Spleen (tissue), 11 donors: ENCODE measurements at regions not wholly inside any gene's neighbourhood (a gene's known extent, or its start where the extent isn't known, plus 50 kb on each side); places are given as distances from the start of the nearest gene placed in this dataset.

Experiments used
- DNase-seq: peaks from one replicate; pipeline ENCODE4 v3.0.0-alpha.2; 2020
- H3K27ac ChIP-seq, 8 donors: fragments of 200-600 bp; sonication (generic) in 7 of 8; 1 replicate in 4 of 8; 2 replicates in 4 of 8; pipeline versions ENCODE4 v1.5.0 to v1.8.0; 2016 to 2021; ENCODE audit warnings: inconsistent platforms in 4 of 8, mild to moderate bottlenecking in 4 of 8, moderate library complexity in 1 of 8
- H3K27me3 ChIP-seq, 7 donors: fragments of 200-600 bp; sonication (generic) in 6 of 7; replicated peaks in 1 of 7; 1 replicate in 4 of 7; 2 replicates in 3 of 7; pipeline versions ENCODE4 v1.5.0 to v1.8.0; 2016 to 2021; ENCODE audit warnings: inconsistent platforms in 3 of 7, mild to moderate bottlenecking in 1 of 7
- H3K36me3 ChIP-seq, 6 donors: fragments of 200-600 bp; sonication (generic) in 5 of 6; 1 replicate in 4 of 6; 2 replicates in 2 of 6; pipeline versions ENCODE4 v1.5.0 to v1.8.0; 2016 to 2021; ENCODE audit warnings: inconsistent platforms in 2 of 6
- H3K4me1 ChIP-seq, 6 donors: fragments of 200-600 bp; sonication (generic) in 5 of 6; 1 replicate in 3 of 6; 2 replicates in 3 of 6; pipeline versions ENCODE4 v1.5.0 to v1.8.0; 2016 to 2021; ENCODE audit warnings: inconsistent platforms in 3 of 6
- H3K4me3 ChIP-seq, 8 donors: fragments of 200-600 bp; sonication (generic) in 7 of 8; 1 replicate in 4 of 8; 2 replicates in 4 of 8; pipeline versions ENCODE4 v1.5.0 to v1.8.0; 2016 to 2021; ENCODE audit warnings: inconsistent platforms in 4 of 8, mild to moderate bottlenecking in 4 of 8, moderate library complexity in 2 of 8
- H3K9me3 ChIP-seq, 8 donors: fragments of 200-600 bp; sonication (generic) in 7 of 8; 1 replicate in 4 of 8; 2 replicates in 4 of 8; pipeline versions ENCODE4 v1.5.0 to v1.8.0; 2016 to 2021; ENCODE audit warnings: inconsistent platforms in 4 of 8
- POLR2A ChIP-seq, 3 donors: fragments of 450-650 bp; IDR thresholded peaks; one replicate each; pipeline ENCODE4 v1.5.1; 2017; ENCODE audit warnings: antibody characterized with exemption in 3 of 3, mild to moderate bottlenecking in 1 of 3
- POLR2AphosphoS5 ChIP-seq, 3 donors: sonication (generic); formaldehyde crosslinking; IDR thresholded peaks; one replicate each; pipeline ENCODE4 v1.5.1; 2017; ENCODE audit warnings: antibody characterized with exemption in 3 of 3
- WGBS, 5 donors: extraction: QIAGEN DNeasy Blood & Tissue Kit in 3 of 5; methylation state at CpG; one replicate each; pipeline versions ENCODE4 v1.1.5 to v1.1.7; 2013 to 2018; 5-methylcytosine and 5-hydroxymethylcytosine counted together
- intact Hi-C: fragments of 100-400 bp; cut with DNase I; formaldehyde crosslinking; loops from one replicate; pipeline ENCODE4 v1.15.0; 2023; ENCODE audit warnings: low total_unique reads
- TF ChIP-seq, protein P1 (sequence below), 11 experiments: fragments of 200-600 bp in 7 of 11; fragments of 450-650 bp in 4 of 11; sonication (generic) in 4 of 11; IDR thresholded peaks in 8 of 11; conservative IDR thresholded peaks in 3 of 11; 1 replicate in 7 of 11; 2 replicates in 4 of 11; pipeline versions ENCODE4 v1.4.0 to v1.8.0; 2016 to 2021; ENCODE audit warnings: antibody characterized with exemption in 11 of 11, inconsistent platforms in 4 of 11, mild to moderate bottlenecking in 1 of 11
- donor health status: healthy with polysubstance abuse.
- donor health status: DM: no; HTN: no; CAD: no; lungs with moderate emphysema.
- donor health status: DM: no; HTN: no; CAD: no.
- donor health status: Bipolar disorder and iron deficiency.
- donor health status: healthy.
- donor health status: DM: no; HTN: no; CAD: no.
- donor health status: DM: yes; HTN: yes; CAD: no.

DNA sequence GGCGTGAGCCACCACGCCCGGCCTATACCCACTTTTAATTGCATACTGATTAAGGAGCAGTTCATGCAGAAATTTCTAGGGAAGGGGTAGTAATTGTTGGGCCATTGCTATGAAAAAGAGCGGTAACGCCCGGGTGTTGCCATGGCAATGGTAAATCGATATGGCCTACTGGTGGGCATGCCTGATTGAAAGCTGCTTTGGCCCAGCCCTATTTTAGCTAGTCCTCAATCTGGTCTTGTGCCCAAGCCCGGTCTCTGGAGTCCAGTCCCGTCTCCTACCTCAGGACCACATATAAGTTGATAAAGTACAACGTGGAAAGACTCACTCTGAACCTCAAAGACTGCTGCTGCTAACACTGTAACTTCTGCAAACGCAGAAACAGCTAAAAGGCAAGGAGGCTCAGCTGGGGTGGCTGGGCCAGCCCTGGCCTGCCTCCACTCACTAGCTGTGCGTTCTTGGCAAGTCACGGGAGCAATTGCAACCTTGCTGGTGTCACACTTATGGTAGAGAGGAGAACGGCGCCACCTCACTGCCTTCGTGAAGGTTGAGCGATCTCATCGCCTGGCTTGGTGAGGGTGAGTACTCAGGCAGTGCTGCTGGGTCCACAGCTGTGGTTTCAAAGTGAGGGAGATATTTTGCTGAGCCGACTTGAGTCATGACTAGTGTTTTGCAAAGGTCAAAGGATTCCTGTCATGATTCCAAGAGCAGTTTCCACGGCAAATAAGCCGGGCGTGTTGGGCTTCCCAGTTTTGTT, 57.0 kb upstream of the GRPEL1 start:
- TF ChIP-seq, protein P1, sequence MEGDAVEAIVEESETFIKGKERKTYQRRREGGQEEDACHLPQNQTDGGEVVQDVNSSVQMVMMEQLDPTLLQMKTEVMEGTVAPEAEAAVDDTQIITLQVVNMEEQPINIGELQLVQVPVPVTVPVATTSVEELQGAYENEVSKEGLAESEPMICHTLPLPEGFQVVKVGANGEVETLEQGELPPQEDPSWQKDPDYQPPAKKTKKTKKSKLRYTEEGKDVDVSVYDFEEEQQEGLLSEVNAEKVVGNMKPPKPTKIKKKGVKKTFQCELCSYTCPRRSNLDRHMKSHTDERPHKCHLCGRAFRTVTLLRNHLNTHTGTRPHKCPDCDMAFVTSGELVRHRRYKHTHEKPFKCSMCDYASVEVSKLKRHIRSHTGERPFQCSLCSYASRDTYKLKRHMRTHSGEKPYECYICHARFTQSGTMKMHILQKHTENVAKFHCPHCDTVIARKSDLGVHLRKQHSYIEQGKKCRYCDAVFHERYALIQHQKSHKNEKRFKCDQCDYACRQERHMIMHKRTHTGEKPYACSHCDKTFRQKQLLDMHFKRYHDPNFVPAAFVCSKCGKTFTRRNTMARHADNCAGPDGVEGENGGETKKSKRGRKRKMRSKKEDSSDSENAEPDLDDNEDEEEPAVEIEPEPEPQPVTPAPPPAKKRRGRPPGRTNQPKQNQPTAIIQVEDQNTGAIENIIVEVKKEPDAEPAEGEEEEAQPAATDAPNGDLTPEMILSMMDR (IDR thresholded peaks at IDR 0.05 in 8 of 11, conservative IDR thresholded peaks at IDR 0.05 in 3 of 11), result no peak
- no peak for TF ChIP-seq POLR2A (IDR thresholded peaks at IDR 0.05)
- no peak for TF ChIP-seq POLR2AphosphoS5 (IDR thresholded peaks at IDR 0.05)
- intact Hi-C loops, result no loop called here
- H3K27ac ChIP-seq, result peak overlapping the region in 1 of 8 donors; percentile 16
- DNase-seq, result no peak
- no peaks in the 10 kb centered on the region for H3K4me1 ChIP-seq
- no peak overlapping the region for H3K4me3 ChIP-seq
- peaks cover 0 to 21% (median 0%) of the 10 kb centered on the region in 7 donors for H3K27me3 ChIP-seq
- 68 to 78% (median 77%) methylated on average over 22 of the region's 22 CpGs for WGBS, 5 donors
- H3K9me3 ChIP-seq, result no peaks in the 10 kb centered on the region
- no peaks in the 10 kb centered on the region for H3K36me3 ChIP-seq

DNA sequence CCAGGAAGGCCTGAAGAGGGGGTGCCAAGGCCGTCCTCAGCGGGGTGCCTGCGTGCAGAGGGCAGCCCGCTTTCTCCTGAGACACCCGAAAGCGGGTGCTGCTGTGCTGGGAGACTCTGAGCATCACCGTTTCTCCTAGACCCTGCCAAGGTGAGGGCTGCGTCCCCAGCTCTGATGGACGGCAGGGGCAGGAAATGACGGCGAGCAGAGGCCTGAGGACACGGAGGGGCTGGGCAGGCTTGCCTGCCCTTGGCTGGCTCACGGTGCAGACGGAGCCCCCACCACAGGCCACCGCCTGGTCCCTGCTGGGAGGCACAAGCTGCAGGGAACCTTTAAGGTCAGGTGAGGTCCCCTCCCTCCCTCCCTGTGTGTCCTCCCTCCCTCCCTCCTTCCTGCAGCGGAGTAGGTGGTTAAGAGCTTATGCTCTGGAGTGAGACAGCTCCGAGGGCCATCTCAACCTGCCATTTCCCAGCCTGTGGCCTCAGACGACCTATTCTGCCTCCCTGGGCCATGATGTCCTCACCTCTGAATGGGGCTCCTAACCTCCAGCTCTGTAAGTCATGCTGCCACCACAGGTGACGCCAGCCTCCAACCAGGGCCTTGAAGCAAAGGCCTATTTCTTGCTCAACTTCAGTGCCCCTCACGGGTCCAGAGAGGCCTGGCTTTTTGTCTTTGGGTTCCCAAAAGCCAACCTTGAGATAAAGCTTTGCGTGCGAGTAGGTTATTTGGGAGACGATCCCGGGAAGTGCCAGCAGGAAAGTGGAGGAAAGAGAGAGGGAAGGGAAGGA, 54.2 kb upstream of the GRPEL1 start:
- Histone ChIP-seq H3K36me3 (no peaks in the 10 kb centered on the region), H3K27me3 (peaks cover 0 to 30% (median 0%) of the 10 kb centered on the region in 7 donors), H3K9me3 (peaks cover 0 to 10% (median 0%) of the 10 kb centered on the region in 8 donors), H3K4me1 (no peaks in the 10 kb centered on the region), H3K27ac (peak overlapping the region in 1 of 8 donors; percentile 45), H3K4me3 (no peak overlapping the region)
- 64 to 75% (median 67%) methylated on average over 18 to 24 of the region's 24 CpGs for WGBS, 5 donors
- intact Hi-C loops, result no loop called here
- TF ChIP-seq, protein P1 (IDR thresholded peaks at IDR 0.05 in 8 of 11, conservative IDR thresholded peaks at IDR 0.05 in 3 of 11), result no peak
- TF ChIP-seq POLR2A (IDR thresholded peaks at IDR 0.05) (no peak), POLR2AphosphoS5 (IDR thresholded peaks at IDR 0.05) (no peak)
- DNase-seq, result no peak

DNA sequence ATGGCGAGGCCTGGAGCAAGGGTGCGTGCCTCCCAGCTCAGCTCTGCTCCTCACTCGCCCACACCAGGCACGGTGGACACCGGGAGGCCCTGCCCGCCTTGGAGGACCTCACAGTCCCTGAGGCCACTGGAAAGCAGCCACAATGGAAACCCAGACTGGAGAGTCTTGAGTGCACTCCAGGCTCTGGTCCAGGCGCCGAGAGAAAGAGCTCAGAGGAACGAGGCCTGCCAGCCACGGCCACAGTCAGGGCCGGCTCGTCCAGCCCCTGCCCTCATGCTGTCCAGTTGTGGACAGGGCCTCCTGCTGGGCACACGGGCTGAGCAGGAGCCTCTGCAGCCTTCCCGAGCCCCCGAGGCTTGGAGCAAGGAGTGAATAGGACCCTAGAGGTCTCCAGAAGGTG, 53.3 kb upstream of the GRPEL1 start:
- 67 to 86% (median 82%) methylated on average over 14 to 15 of the region's 15 CpGs for WGBS, 5 donors
- intact Hi-C loops, result no loop called here
- no peak for TF ChIP-seq POLR2AphosphoS5 (IDR thresholded peaks at IDR 0.05)
- TF ChIP-seq POLR2A (IDR thresholded peaks at IDR 0.05), result no peak
- TF ChIP-seq, protein P1 (IDR thresholded peaks at IDR 0.05 in 8 of 11, conservative IDR thresholded peaks at IDR 0.05 in 3 of 11), result no peak
- DNase-seq, result no peak
- Histone ChIP-seq H3K4me1 (no peaks in the 10 kb centered on the region), H3K27ac (peak overlapping the region in 4 of 8 donors; percentile 20 to 48 (median 44)), H3K36me3 (no peaks in the 10 kb centered on the region), H3K9me3 (peaks cover 0 to 12% (median 0%) of the 10 kb centered on the region in 8 donors), H3K27me3 (peaks cover 0 to 30% (median 0%) of the 10 kb centered on the region in 7 donors), H3K4me3 (no peak overlapping the region)

DNA sequence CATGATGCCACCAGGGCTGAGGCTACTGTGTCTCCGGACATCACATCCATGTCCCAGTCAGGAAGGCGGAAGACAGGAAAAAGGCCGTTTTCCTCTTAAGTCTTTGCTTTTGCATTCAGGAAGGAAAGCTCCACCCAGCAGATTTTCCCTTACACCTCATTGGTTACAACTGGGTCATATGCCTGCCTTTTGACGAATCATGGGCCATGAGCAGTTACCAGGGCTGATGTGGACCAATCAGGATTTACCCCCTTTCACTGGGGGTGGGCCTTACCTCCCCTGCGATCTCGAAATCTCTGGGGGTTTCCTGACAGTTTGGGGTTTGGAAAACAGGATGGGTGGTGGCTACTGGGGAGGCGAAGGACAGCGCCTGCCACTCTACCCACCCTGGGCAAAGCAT, 52.5 kb upstream of the GRPEL1 start:
- no peaks in the 10 kb centered on the region for H3K4me1 ChIP-seq
- no peak for TF ChIP-seq POLR2A (IDR thresholded peaks at IDR 0.05)
- TF ChIP-seq POLR2AphosphoS5 (IDR thresholded peaks at IDR 0.05), result no peak
- TF ChIP-seq, protein P1 (IDR thresholded peaks at IDR 0.05 in 8 of 11, conservative IDR thresholded peaks at IDR 0.05 in 3 of 11), result no peak
- H3K36me3 ChIP-seq, result no peaks in the 10 kb centered on the region
- intact Hi-C loops, result no loop called here
- H3K4me3 ChIP-seq, result no peak overlapping the region
- peaks cover 0 to 30% (median 0%) of the 10 kb centered on the region in 7 donors for H3K27me3 ChIP-seq
- DNase-seq, result no peak
- peaks cover 0 to 12% (median 0%) of the 10 kb centered on the region in 8 donors for H3K9me3 ChIP-seq
- 53 to 82% (median 59%) methylated on average over 8 of the region's 8 CpGs for WGBS, 5 donors
- peak overlapping the region in 4 of 8 donors; percentile 20 to 48 (median 44) for H3K27ac ChIP-seq
